HG02840 (cell line): ENCODE measurements at regions not wholly inside any gene's neighbourhood (a gene's known extent, or its start where the extent isn't known, plus 50 kb on each side); places are given as distances from the start of the nearest gene placed in this dataset.

Experiments
- ATAC-seq: cut with Tn5 transposase; IDR thresholded peaks from one replicate; pipeline ENCODE4 v1.9.1; 2021; ENCODE audit warnings: mild to moderate bottlenecking, moderate library complexity, moderate number of reproducible peaks; ENCODE audit not compliant: unreplicated experiment, low FRiP score

- no peak for ATAC-seq
Observed at GRCh38 chr20:40977218-40977617, 51.4 kb upstream of the TOP1 start.

- no peak for ATAC-seq
Observed at GRCh38 chr20:40978761-40979160, 49.9 kb upstream of the TOP1 start.
